ENCODE measurements at regions not wholly inside any gene's neighbourhood (a gene's known extent, or its start where the extent isn't known, plus 50 kb on each side); places are given as distances from the start of the nearest gene placed in this dataset.

DNA sequence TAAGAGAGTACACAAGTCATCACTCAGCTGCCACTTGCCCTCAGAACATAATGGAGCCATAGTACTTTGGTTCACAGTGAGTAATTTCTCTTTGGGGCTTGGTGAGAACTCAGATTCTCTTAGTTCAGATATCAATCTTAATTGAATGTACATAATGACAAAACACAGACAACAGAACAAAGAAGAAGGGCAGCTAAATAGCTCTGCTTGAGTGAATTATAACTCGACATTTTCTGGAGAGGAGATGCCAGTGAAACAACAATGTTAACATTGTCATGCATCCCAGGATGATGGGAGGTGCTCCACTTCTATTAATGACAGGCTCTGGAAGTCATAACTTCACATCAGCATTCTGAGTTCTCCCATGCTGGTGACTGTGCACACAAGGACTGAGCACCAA is 508.1 kb downstream of the TMEM135 start:
- Histone ChIP-seq H2BK5ac (ENCODE audit: insufficient read length, low read length) (no peak overlapping the region), H3T11ph (ENCODE audit: low read length) (no peak overlapping the region), H3K9ac (ENCODE audit: extremely low read depth, insufficient read length, low read length) (no peak overlapping the region), H3K79me2 (ENCODE audit: insufficient read depth, low read length) (no peaks in the 10 kb centered on the region), H3K79me1 (ENCODE audit: insufficient read depth, low read depth, low read length, poor library complexity, severe bottlenecking) (no peaks in the 10 kb centered on the region), H3K9me3 (ENCODE audit: control insufficient read depth, low read depth, low read length) (peaks cover 18% of the 10 kb centered on the region), H3K4me1 (ENCODE audit: insufficient read depth, low read length) (no peaks in the 10 kb centered on the region), H4K91ac (ENCODE audit: insufficient read length, low read depth, low read length) (no peak overlapping the region), H3K14ac (ENCODE audit: insufficient read depth, low read length) (no peak overlapping the region), H3K27ac (ENCODE audit: insufficient read length, low read depth, low read length) (no peak overlapping the region), H3K27me3 (ENCODE audit: insufficient read depth, low read length) (no peaks in the 10 kb centered on the region), H3K4ac (ENCODE audit: low read depth, low read length) (no peak overlapping the region), H2BK12ac (ENCODE audit: insufficient read length, low read depth, low read length) (no peak overlapping the region), H2BK20ac (ENCODE audit: low read depth, low read length, poor library complexity, severe bottlenecking) (no peak overlapping the region), H4K5ac (ENCODE audit: insufficient read length, low read depth, low read length) (no peak overlapping the region), H2BK120ac (ENCODE audit: low read depth, low read length, poor library complexity, severe bottlenecking) (no peak overlapping the region), H3K18ac (ENCODE audit: insufficient read length, low read depth, low read length) (no peak overlapping the region), H3K23me2 (ENCODE audit: insufficient read length, low read depth, low read length, poor library complexity, severe bottlenecking) (no peaks in the 10 kb centered on the region), H3K23ac (ENCODE audit: insufficient read length, low read depth, low read length) (no peak overlapping the region), H3K56ac (ENCODE audit: insufficient read length, low read depth, low read length) (no peak overlapping the region), H3K4me2 (ENCODE audit: insufficient read depth, insufficient read length, low read length) (no peak overlapping the region), H4K8ac (replicated peaks; ENCODE audit: insufficient read length, low read depth, low read length) (no peak overlapping the region), H2AFZ (ENCODE audit: low read length) (no peak overlapping the region), H4K20me1 (ENCODE audit: control insufficient read depth, insufficient read depth, insufficient read length) (no peaks in the 10 kb centered on the region), H2AK5ac (ENCODE audit: insufficient read length, low read length) (no peak overlapping the region), H2BK15ac (ENCODE audit: low read depth, low read length) (no peak overlapping the region)
- Mint-ChIP-seq H3K36me3 (ENCODE audit: insufficient read depth in 1 of 3, low read depth in 3 of 3) (peaks cover 19 to 57% (median 43%) of the 10 kb centered on the region in 3 experiments), H3K4me3 (no peak overlapping the region), H3K9me3 (peaks cover 52 to 58% of the 10 kb centered on the region in 2 experiments), H3K4me1 (no peaks in the 10 kb centered on the region), H3K27me3 (ENCODE audit: low read depth) (no peaks in the 10 kb centered on the region; the same call in 1 of the 2 replicates), H3K27ac (no peak overlapping the region)
- no CpG with 5 or more reads among the region's 1 CpG for WGBS (ENCODE audit: extremely low coverage, insufficient read length, low lambda C conversion rate)
- TF ChIP-seq, protein P1, sequence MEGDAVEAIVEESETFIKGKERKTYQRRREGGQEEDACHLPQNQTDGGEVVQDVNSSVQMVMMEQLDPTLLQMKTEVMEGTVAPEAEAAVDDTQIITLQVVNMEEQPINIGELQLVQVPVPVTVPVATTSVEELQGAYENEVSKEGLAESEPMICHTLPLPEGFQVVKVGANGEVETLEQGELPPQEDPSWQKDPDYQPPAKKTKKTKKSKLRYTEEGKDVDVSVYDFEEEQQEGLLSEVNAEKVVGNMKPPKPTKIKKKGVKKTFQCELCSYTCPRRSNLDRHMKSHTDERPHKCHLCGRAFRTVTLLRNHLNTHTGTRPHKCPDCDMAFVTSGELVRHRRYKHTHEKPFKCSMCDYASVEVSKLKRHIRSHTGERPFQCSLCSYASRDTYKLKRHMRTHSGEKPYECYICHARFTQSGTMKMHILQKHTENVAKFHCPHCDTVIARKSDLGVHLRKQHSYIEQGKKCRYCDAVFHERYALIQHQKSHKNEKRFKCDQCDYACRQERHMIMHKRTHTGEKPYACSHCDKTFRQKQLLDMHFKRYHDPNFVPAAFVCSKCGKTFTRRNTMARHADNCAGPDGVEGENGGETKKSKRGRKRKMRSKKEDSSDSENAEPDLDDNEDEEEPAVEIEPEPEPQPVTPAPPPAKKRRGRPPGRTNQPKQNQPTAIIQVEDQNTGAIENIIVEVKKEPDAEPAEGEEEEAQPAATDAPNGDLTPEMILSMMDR (conservative IDR thresholded peaks at IDR 0.05) = no peak
- DNase-seq = no peak

All from H9 (cell line).